ENCODE measurements at regions not wholly inside any gene's neighbourhood (a gene's known extent, or its start where the extent isn't known, plus 50 kb on each side); places are given as distances from the start of the nearest gene placed in this dataset.

- POLR2A ChIA-PET: no interaction called here
- Histone ChIP-seq H3K36me3 (ENCODE audit: control insufficient read depth, insufficient read depth, low read length) (no peaks in the 10 kb centered on the region), H3K27me3 (ENCODE audit: control insufficient read depth, insufficient read depth, low read length) (no peaks in the 10 kb centered on the region), H3K4me3 (ENCODE audit: low read depth, low read length) (no peak overlapping the region)
- CTCF ChIA-PET: no interaction called here
- DNase-seq (ENCODE audit: low read depth): no peak
- no peak for TF ChIP-seq CTCF (IDR thresholded peaks at IDR 0.05; ENCODE audit: insufficient read depth, low read depth, low read length)
Observed at GRCh38 chr6:167533851-167534250, 209.0 kb downstream of the TTLL2 start.

GRCh38 chr6:167537816-167538215 lies 212.9 kb downstream of the TTLL2 start:
- ChIA-PET CTCF (no interaction called here), POLR2A (no interaction called here)
- H3K27me3 ChIP-seq (ENCODE audit: control insufficient read depth, insufficient read depth, low read length): no peaks in the 10 kb centered on the region
- TF ChIP-seq CTCF (IDR thresholded peaks at IDR 0.05; ENCODE audit: insufficient read depth, low read depth, low read length): no peak
- H3K36me3 ChIP-seq (ENCODE audit: control insufficient read depth, insufficient read depth, low read length): no peaks in the 10 kb centered on the region
- DNase-seq (ENCODE audit: low read depth): no peak
- no peak overlapping the region for H3K4me3 ChIP-seq (ENCODE audit: low read depth, low read length)

- no peak for TF ChIP-seq CTCF (IDR thresholded peaks at IDR 0.05; ENCODE audit: insufficient read depth, low read depth, low read length)
- POLR2A ChIA-PET: no interaction called here
- H3K4me3 ChIP-seq (ENCODE audit: low read depth, low read length): no peak overlapping the region
- H3K27me3 ChIP-seq (ENCODE audit: control insufficient read depth, insufficient read depth, low read length): no peaks in the 10 kb centered on the region
- CTCF ChIA-PET: no interaction called here
- H3K36me3 ChIP-seq (ENCODE audit: control insufficient read depth, insufficient read depth, low read length): no peaks in the 10 kb centered on the region
- no peak for DNase-seq (ENCODE audit: low read depth)
Observed at GRCh38 chr6:167538746-167539145, 213.9 kb downstream of the TTLL2 start.

GRCh38 chr6:167540796-167541195 lies 215.9 kb downstream of the TTLL2 start:
- no peaks in the 10 kb centered on the region for H3K36me3 ChIP-seq (ENCODE audit: control insufficient read depth, insufficient read depth, low read length)
- no peak for DNase-seq (ENCODE audit: low read depth)
- ChIA-PET CTCF (interaction anchor here (0.5 kb wide), 1 partner anchor 9 kb away, joined by 3 read pairs; no protein-coding TSS in a partner anchor), POLR2A (no interaction called here)
- TF ChIP-seq CTCF (IDR thresholded peaks at IDR 0.05; ENCODE audit: insufficient read depth, low read depth, low read length): no peak
- no peak overlapping the region for H3K4me3 ChIP-seq (ENCODE audit: low read depth, low read length)
- no peaks in the 10 kb centered on the region for H3K27me3 ChIP-seq (ENCODE audit: control insufficient read depth, insufficient read depth, low read length)

GRCh38 chr6:167541544-167541943 lies 216.7 kb downstream of the TTLL2 start:
- no peaks in the 10 kb centered on the region for H3K36me3 ChIP-seq (ENCODE audit: control insufficient read depth, insufficient read depth, low read length)
- DNase-seq (ENCODE audit: low read depth): no peak
- H3K27me3 ChIP-seq (ENCODE audit: control insufficient read depth, insufficient read depth, low read length): no peaks in the 10 kb centered on the region
- ChIA-PET CTCF (no interaction called here), POLR2A (no interaction called here)
- no peak overlapping the region for H3K4me3 ChIP-seq (ENCODE audit: low read depth, low read length)
- no peak for TF ChIP-seq CTCF (IDR thresholded peaks at IDR 0.05; ENCODE audit: insufficient read depth, low read depth, low read length)
